ENCODE measurements at regions not wholly inside any gene's neighbourhood (a gene's known extent, or its start where the extent isn't known, plus 50 kb on each side); places are given as distances from the start of the nearest gene placed in this dataset.

DNA sequence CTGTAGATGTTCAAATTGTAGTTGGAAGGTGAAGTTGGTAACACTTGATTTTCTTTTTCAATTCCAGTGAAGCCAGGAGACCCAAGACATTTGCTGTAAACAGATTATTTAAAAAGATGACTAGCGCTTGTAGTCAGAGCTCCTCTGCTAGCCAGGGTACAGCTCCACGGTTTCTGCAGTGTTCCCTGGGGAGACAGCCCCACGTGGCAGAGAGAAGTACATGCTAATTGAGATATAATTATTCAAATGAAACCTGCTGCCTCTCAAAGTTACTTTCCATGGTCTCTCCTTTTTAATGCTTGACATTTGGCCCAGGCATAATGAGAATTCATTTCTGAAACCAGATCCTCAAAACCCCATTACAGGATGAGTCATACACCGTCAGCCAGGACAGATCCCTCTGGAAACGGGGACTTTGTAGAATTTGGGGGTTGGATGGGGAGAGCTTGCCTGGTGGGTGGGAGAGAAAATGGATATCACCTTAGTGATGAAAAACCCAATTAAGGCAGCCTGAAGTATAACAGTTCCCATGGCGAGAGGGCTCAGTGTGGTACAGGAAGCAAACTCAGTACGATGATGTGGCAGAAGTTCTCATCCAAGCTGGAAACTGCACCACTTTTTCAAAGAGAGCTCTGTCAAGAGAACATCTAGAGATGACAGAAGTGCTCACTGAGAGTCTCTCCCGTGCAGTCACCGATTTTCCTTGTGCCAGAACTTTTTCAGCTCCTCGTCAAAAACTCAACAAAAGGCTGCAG is 637.7 kb upstream of the TMEM132C start:
- TF ChIP-seq, protein P1, sequence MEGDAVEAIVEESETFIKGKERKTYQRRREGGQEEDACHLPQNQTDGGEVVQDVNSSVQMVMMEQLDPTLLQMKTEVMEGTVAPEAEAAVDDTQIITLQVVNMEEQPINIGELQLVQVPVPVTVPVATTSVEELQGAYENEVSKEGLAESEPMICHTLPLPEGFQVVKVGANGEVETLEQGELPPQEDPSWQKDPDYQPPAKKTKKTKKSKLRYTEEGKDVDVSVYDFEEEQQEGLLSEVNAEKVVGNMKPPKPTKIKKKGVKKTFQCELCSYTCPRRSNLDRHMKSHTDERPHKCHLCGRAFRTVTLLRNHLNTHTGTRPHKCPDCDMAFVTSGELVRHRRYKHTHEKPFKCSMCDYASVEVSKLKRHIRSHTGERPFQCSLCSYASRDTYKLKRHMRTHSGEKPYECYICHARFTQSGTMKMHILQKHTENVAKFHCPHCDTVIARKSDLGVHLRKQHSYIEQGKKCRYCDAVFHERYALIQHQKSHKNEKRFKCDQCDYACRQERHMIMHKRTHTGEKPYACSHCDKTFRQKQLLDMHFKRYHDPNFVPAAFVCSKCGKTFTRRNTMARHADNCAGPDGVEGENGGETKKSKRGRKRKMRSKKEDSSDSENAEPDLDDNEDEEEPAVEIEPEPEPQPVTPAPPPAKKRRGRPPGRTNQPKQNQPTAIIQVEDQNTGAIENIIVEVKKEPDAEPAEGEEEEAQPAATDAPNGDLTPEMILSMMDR (conservative IDR thresholded peaks at IDR 0.05): no peak
- TF ChIP-seq ZFX (IDR thresholded peaks at IDR 0.05): no peak
